Tibial nerve (tissue), 4 donors: ENCODE measurements at regions not wholly inside any gene's neighbourhood (a gene's known extent, or its start where the extent isn't known, plus 50 kb on each side); places are given as distances from the start of the nearest gene placed in this dataset.

ENCODE experiments used
- EP300 ChIP-seq, 2 donors: sonication (generic); formaldehyde crosslinking; IDR thresholded peaks; one replicate each; pipeline ENCODE4 v1.6.1; 2017; ENCODE audit warnings: antibody characterized with exemption in 2 of 2, mild to moderate bottlenecking in 1 of 2
- POLR2A ChIP-seq, 2 donors: fragments of 450-650 bp; IDR thresholded peaks; one replicate each; pipeline ENCODE4 v1.6.1; 2017; ENCODE audit warnings: antibody characterized with exemption in 2 of 2, mild to moderate bottlenecking in 2 of 2, moderate library complexity in 2 of 2
- TF ChIP-seq, protein P1 (sequence below), 5 experiments: fragments of 200-600 bp in 3 of 5; fragments of 450-650 bp in 2 of 5; sonication (generic) in 3 of 5; IDR thresholded peaks; one replicate each; pipeline ENCODE4 v1.5.1; 2016 to 2019; ENCODE audit warnings: antibody characterized with exemption in 5 of 5, mild to moderate bottlenecking in 3 of 5, moderate library complexity in 2 of 5

GRCh38 chr2:81895620-81896250 is 1591.2 kb upstream of the LRRTM1 start:
- TF ChIP-seq EP300 (IDR thresholded peaks at IDR 0.05): no peak
- TF ChIP-seq, protein P1, sequence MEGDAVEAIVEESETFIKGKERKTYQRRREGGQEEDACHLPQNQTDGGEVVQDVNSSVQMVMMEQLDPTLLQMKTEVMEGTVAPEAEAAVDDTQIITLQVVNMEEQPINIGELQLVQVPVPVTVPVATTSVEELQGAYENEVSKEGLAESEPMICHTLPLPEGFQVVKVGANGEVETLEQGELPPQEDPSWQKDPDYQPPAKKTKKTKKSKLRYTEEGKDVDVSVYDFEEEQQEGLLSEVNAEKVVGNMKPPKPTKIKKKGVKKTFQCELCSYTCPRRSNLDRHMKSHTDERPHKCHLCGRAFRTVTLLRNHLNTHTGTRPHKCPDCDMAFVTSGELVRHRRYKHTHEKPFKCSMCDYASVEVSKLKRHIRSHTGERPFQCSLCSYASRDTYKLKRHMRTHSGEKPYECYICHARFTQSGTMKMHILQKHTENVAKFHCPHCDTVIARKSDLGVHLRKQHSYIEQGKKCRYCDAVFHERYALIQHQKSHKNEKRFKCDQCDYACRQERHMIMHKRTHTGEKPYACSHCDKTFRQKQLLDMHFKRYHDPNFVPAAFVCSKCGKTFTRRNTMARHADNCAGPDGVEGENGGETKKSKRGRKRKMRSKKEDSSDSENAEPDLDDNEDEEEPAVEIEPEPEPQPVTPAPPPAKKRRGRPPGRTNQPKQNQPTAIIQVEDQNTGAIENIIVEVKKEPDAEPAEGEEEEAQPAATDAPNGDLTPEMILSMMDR (IDR thresholded peaks at IDR 0.05): no peak
- TF ChIP-seq POLR2A (IDR thresholded peaks at IDR 0.05): no peak
